Spleen (tissue), 7 donors: ENCODE measurements at regions not wholly inside any gene's neighbourhood (a gene's known extent, or its start where the extent isn't known, plus 50 kb on each side); places are given as distances from the start of the nearest gene placed in this dataset.

Source experiments
- CTCF ChIP-seq, 11 experiments: fragments of 200-600 bp in 7 of 11; fragments of 450-650 bp in 4 of 11; sonication (generic) in 4 of 11; IDR thresholded peaks in 8 of 11; conservative IDR thresholded peaks in 3 of 11; 1 replicate in 7 of 11; 2 replicates in 4 of 11; pipeline versions ENCODE4 v1.4.0 to v1.8.0; 2016 to 2021; ENCODE audit warnings: antibody characterized with exemption in 11 of 11, inconsistent platforms in 4 of 11, mild to moderate bottlenecking in 1 of 11
- POLR2A ChIP-seq, 3 donors: fragments of 450-650 bp; IDR thresholded peaks; one replicate each; pipeline ENCODE4 v1.5.1; 2017; ENCODE audit warnings: antibody characterized with exemption in 3 of 3, mild to moderate bottlenecking in 1 of 3
- POLR2AphosphoS5 ChIP-seq, 3 donors: sonication (generic); formaldehyde crosslinking; IDR thresholded peaks; one replicate each; pipeline ENCODE4 v1.5.1; 2017; ENCODE audit warnings: antibody characterized with exemption in 3 of 3
- donor health status: DM: no; HTN: no; CAD: no; lungs with moderate emphysema.
- donor health status: DM: no; HTN: no; CAD: no.
- donor health status: DM: no; HTN: no; CAD: no.

DNA sequence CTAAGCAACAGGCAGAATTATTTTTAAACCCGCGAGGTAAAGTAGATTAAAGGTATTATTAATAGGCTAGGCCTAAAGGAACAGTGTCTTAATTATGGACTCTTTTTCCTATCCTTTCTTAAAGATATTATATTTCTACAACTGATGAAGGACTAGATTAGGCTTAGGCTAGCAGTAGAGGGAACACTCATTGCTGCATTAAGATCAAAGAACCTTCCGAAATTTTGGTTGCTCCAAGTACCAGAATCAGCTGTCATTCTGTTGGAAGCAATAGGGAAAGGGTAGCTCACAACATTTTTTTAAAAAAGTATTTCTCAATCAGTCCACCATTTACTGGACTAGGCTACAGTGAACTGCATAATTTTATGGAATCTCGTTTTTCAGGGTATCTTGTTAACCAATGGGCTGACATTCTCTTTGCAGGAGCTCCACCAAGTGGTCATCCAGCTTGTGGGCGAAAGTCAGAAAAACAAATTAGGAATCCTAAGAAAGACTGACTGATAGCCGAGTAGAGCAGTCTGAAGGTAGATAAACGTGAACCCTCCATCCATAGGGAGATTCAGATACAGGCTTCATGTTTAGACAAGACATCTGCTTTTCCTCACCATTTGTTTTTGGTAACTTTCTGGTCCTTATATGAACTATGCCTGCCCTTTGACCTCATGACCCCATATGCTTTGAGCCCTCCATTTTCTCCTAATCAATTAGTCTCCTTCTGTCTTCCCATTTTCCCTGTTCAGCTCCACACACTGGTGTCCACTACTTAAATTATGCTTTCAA is 103.6 kb upstream of the CHD1 start:
- peak; percentile 34 to 80 (median 67) for TF ChIP-seq CTCF (IDR thresholded peaks at IDR 0.05 in 8 of 11, conservative IDR thresholded peaks at IDR 0.05 in 3 of 11)
- TF ChIP-seq POLR2A (IDR thresholded peaks at IDR 0.05) = no peak
- TF ChIP-seq POLR2AphosphoS5 (IDR thresholded peaks at IDR 0.05) = peak in 1 of 3 donors; percentile 31
